Natural killer cell (primary cell): ENCODE measurements at regions not wholly inside any gene's neighbourhood (a gene's known extent, or its start where the extent isn't known, plus 50 kb on each side); places are given as distances from the start of the nearest gene placed in this dataset.

Experiments
- ATAC-seq, 3 donors: fragments of 150-1000 bp in 2 of 3; fragments of 200-7000 bp in 1 of 3; cut with Tn5 transposase; 1 replicate in 1 of 3; 2 replicates in 2 of 3; pipeline ENCODE4 v1.10.0; 2021; ENCODE audit warnings: mild to moderate bottlenecking in 2 of 3, moderate library complexity in 2 of 3
- DNase-seq, 2 donors: peaks; one replicate each; pipeline versions ENCODE4 v3.0.0 to v3.0.0-alpha.2; 2013 to 2021; ENCODE audit warnings: mixed read lengths in 1 of 2
- H3K27ac ChIP-seq: one replicate; pipeline ENCODE4 v1.5.1; 2013; ENCODE audit warnings: mild to moderate bottlenecking, low read length
- H3K27me3 ChIP-seq: one replicate; pipeline ENCODE4 v1.6.1; 2013; ENCODE audit warnings: low read length; ENCODE audit not compliant: control insufficient read depth, insufficient read depth
- H3K36me3 ChIP-seq: one replicate; pipeline ENCODE4 v1.6.1; 2013; ENCODE audit warnings: low read length; ENCODE audit not compliant: control insufficient read depth, insufficient read depth
- H3K4me1 ChIP-seq: one replicate; pipeline ENCODE4 v1.6.1; 2013; ENCODE audit warnings: low read length; ENCODE audit not compliant: control insufficient read depth, insufficient read depth
- H3K4me3 ChIP-seq: one replicate; pipeline ENCODE4 v1.5.1; 2013; ENCODE audit warnings: low read length
- H3K9me3 ChIP-seq: one replicate; pipeline ENCODE4 v1.6.1; 2013; ENCODE audit warnings: low read length; ENCODE audit not compliant: control insufficient read depth, insufficient read depth
- H3K27ac Mint-ChIP-seq, 2 donors: one replicate each; pipeline ENCODE4 v1.8.0; 2022; ENCODE audit warnings: mild to moderate bottlenecking in 2 of 2, mixed read lengths in 2 of 2, moderate library complexity in 1 of 2
- H3K27me3 Mint-ChIP-seq, 2 donors: one replicate each; pipeline ENCODE4 v1.8.0; 2022; ENCODE audit warnings: low read depth in 2 of 2, mixed read lengths in 2 of 2
- H3K36me3 Mint-ChIP-seq: one replicate; pipeline ENCODE4 v1.8.0; 2022; ENCODE audit warnings: mixed read lengths
- H3K4me1 Mint-ChIP-seq, 2 donors: one replicate each; pipeline ENCODE4 v1.8.0; 2022; ENCODE audit warnings: mixed read lengths in 2 of 2
- H3K4me3 Mint-ChIP-seq: one replicate; pipeline ENCODE4 v1.8.0; 2022; ENCODE audit warnings: mild to moderate bottlenecking, moderate library complexity, mixed read lengths
- H3K9me3 Mint-ChIP-seq, 2 donors: one replicate each; pipeline ENCODE4 v1.8.0; 2022; ENCODE audit warnings: mixed read lengths in 2 of 2
- CTCF ChIP-seq: fragments of 200-600 bp; IDR thresholded peaks from one replicate; pipeline ENCODE4 v1.8.0; 2022; ENCODE audit warnings: antibody characterized with exemption
- WGBS: methylation state at CpG from one replicate; pipeline ENCODE4 v1.1.7; 2013; ENCODE audit warnings: missing lambda C conversion rate; ENCODE audit not compliant: insufficient coverage; 5-methylcytosine and 5-hydroxymethylcytosine counted together
- intact Hi-C: fragments of 100-400 bp; cut with micrococcal nuclease; formaldehyde crosslinking; loops from one replicate; pipeline ENCODE4 v1.14.2; 2022

DNA sequence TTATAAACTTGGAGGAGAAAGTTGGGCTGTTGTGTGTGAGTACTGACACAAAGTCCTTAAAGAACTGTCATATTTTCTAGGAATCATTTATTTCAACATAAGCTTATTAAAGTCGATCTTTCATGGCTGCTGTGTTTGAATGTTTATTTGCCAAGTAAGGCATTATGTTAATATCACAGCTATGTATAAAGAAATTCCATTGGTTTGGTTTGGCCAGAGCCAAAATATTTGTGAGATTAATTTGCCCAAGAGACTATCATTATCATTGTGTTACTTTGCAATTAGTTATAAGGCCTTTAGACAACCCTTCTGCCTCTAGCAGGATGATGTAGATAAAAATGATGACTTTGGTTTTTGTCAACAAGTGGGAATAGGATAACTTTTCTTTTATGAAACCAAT lies 240.6 kb upstream of the NT5C1B start:
- Mint-ChIP-seq H3K27me3 (no peaks in the 10 kb centered on the region), H3K27ac (no peak overlapping the region), H3K36me3 (no peaks in the 10 kb centered on the region), H3K9me3 (peaks cover 4 to 10% of the 10 kb centered on the region in 2 donors), H3K4me1 (no peaks in the 10 kb centered on the region), H3K4me3 (no peak overlapping the region)
- Histone ChIP-seq H3K9me3 (no peaks in the 10 kb centered on the region), H3K4me3 (no peak overlapping the region), H3K4me1 (no peaks in the 10 kb centered on the region), H3K27ac (no peak overlapping the region), H3K27me3 (no peaks in the 10 kb centered on the region), H3K36me3 (no peaks in the 10 kb centered on the region)
- no CpG with 5 or more reads among the region's 1 CpG for WGBS
- no peak for ATAC-seq
- no peak for TF ChIP-seq CTCF
- no peak for DNase-seq
- intact Hi-C loops: no loop called here

- Histone ChIP-seq H3K36me3 (no peaks in the 10 kb centered on the region), H3K4me1 (no peaks in the 10 kb centered on the region), H3K27ac (no peak overlapping the region), H3K4me3 (no peak overlapping the region), H3K9me3 (peaks cover 1% of the 10 kb centered on the region), H3K27me3 (no peaks in the 10 kb centered on the region)
- intact Hi-C loops: no loop called here
- Mint-ChIP-seq H3K36me3 (no peaks in the 10 kb centered on the region), H3K4me1 (no peaks in the 10 kb centered on the region), H3K27me3 (no peaks in the 10 kb centered on the region), H3K27ac (no peak overlapping the region), H3K9me3 (peaks cover 4 to 10% of the 10 kb centered on the region in 2 donors), H3K4me3 (no peak overlapping the region)
- TF ChIP-seq CTCF: no peak
- ATAC-seq: no peak
- 82% methylated on average over 4 of the region's 4 CpGs for WGBS
- DNase-seq: no peak
These were observed 240.0 kb upstream of the NT5C1B start for GRCh38 chr2:18829251-18829902.

GRCh38 chr2:18828296-18828695 lies 238.9 kb upstream of the NT5C1B start:
- Histone ChIP-seq H3K27me3 (no peaks in the 10 kb centered on the region), H3K4me1 (no peaks in the 10 kb centered on the region), H3K4me3 (no peak overlapping the region), H3K9me3 (peaks cover 4% of the 10 kb centered on the region), H3K36me3 (no peaks in the 10 kb centered on the region), H3K27ac (no peak overlapping the region)
- Mint-ChIP-seq H3K27me3 (no peaks in the 10 kb centered on the region), H3K36me3 (no peaks in the 10 kb centered on the region), H3K9me3 (peaks cover 7 to 10% of the 10 kb centered on the region in 2 donors), H3K4me1 (no peaks in the 10 kb centered on the region), H3K27ac (no peak overlapping the region), H3K4me3 (no peak overlapping the region)
- intact Hi-C loops: no loop called here
- ATAC-seq (no peak), DNase-seq (no peak)
- no peak for TF ChIP-seq CTCF
- WGBS: 92% methylated on average over 3 of the region's 3 CpGs

DNA sequence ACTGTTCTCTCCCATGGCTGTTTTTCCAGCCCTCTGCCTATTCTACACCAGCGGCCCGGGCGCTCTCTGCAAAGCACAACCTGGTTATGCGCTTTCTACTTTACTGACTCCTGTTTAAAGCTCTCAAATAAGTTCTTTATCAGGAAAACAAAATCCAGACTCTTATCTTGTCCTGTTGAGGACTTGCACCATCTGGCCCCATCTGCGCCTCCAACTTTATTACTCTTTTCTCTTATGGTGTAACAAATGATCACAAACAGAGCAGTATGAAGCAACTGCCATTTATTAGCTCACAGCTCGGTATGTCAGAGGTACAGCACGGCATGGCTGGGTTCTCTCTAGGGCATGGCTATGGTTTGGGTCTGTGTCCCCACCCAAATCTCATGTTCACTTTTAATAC lies 236.5 kb upstream of the NT5C1B start:
- Mint-ChIP-seq H3K4me3 (no peak overlapping the region), H3K27me3 (no peaks in the 10 kb centered on the region), H3K4me1 (no peaks in the 10 kb centered on the region), H3K27ac (no peak overlapping the region), H3K36me3 (no peaks in the 10 kb centered on the region), H3K9me3 (peaks cover 7 to 9% of the 10 kb centered on the region in 2 donors)
- H3K9me3 ChIP-seq: peaks cover 4% of the 10 kb centered on the region
- intact Hi-C loops: no loop called here
- H3K27ac ChIP-seq: no peak overlapping the region
- WGBS: 76% methylated on average over 7 of the region's 7 CpGs
- no peaks in the 10 kb centered on the region for H3K27me3 ChIP-seq
- no peaks in the 10 kb centered on the region for H3K36me3 ChIP-seq
- H3K4me3 ChIP-seq: no peak overlapping the region
- DNase-seq (no peak), ATAC-seq (no peak)
- no peaks in the 10 kb centered on the region for H3K4me1 ChIP-seq
- no peak for TF ChIP-seq CTCF
